Ishikawa (cell line): ENCODE measurements at regions not wholly inside any gene's neighbourhood (a gene's known extent, or its start where the extent isn't known, plus 50 kb on each side); places are given as distances from the start of the nearest gene placed in this dataset.

Experiments used
- CEBPB ChIP-seq: IDR thresholded peaks from 2 replicates; pipeline ENCODE4 v1.6.1; 2012
- CREB1 ChIP-seq: IDR thresholded peaks from 2 replicates; pipeline ENCODE4 v1.6.1; 2012; ENCODE audit warnings: low read depth
- EGR1 ChIP-seq: IDR thresholded peaks from 2 replicates; pipeline ENCODE4 v1.6.1; 2012
- EP300 ChIP-seq: IDR thresholded peaks from 2 replicates; pipeline ENCODE4 v1.6.1; 2012; ENCODE audit warnings: borderline replicate concordance
- FOXM1 ChIP-seq: IDR thresholded peaks from 2 replicates; pipeline ENCODE4 v1.6.1; 2012; ENCODE audit warnings: low read depth, borderline replicate concordance
- NFIC ChIP-seq: IDR thresholded peaks from 2 replicates; pipeline ENCODE4 v1.6.1; 2012
- RAD21 ChIP-seq: IDR thresholded peaks from 2 replicates; pipeline ENCODE4 v1.6.1; 2012; ENCODE audit warnings: low read depth
- TAF1 ChIP-seq: IDR thresholded peaks from 2 replicates; pipeline ENCODE4 v1.6.1; 2012; ENCODE audit warnings: low read depth, mild to moderate bottlenecking
- TCF12 ChIP-seq: IDR thresholded peaks from 2 replicates; pipeline ENCODE4 v1.6.1; 2012; ENCODE audit warnings: low read depth
- TEAD4 ChIP-seq: IDR thresholded peaks from 2 replicates; pipeline ENCODE4 v1.6.1; 2012
- YY1 ChIP-seq: IDR thresholded peaks from 2 replicates; pipeline ENCODE4 v1.6.1; 2012; ENCODE audit warnings: low read depth
- ZBTB7A ChIP-seq: IDR thresholded peaks from 2 replicates; pipeline ENCODE4 v1.6.1; 2012; ENCODE audit warnings: low read depth
- TF ChIP-seq, protein P1 (sequence below): IDR thresholded peaks from 2 replicates; pipeline ENCODE4 v1.6.1; 2012; ENCODE audit warnings: low read depth, mild to moderate bottlenecking
- TF ChIP-seq, protein P2 (sequence below): IDR thresholded peaks from 2 replicates; pipeline ENCODE4 v1.6.1; 2012
- TF ChIP-seq, protein P3 (sequence below): IDR thresholded peaks from 2 replicates; pipeline ENCODE4 v1.6.1; 2012

DNA sequence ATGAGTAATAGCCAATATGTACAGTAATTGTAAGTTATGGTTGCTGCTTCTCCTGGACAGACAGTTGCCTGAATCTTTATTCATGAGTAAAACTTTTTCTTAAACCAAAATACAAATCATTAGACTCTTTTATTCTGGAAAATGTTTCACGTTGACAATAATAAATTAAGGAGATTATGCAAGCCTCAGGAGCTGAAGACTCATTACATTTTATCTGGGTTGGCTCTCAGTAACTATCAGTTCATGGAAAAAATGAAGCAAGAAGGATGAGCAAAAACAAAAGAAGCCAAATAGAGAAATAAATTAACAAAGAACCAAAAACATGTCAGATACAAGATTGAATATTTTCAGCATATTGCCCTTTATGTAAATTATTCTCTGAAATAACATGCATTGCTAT is 88.9 kb upstream of the PRR16 start:
- TF ChIP-seq TEAD4, result no peak
- no peak for TF ChIP-seq EGR1
- TF ChIP-seq CEBPB, result no peak
- no peak for TF ChIP-seq EP300
- TF ChIP-seq, protein P1, sequence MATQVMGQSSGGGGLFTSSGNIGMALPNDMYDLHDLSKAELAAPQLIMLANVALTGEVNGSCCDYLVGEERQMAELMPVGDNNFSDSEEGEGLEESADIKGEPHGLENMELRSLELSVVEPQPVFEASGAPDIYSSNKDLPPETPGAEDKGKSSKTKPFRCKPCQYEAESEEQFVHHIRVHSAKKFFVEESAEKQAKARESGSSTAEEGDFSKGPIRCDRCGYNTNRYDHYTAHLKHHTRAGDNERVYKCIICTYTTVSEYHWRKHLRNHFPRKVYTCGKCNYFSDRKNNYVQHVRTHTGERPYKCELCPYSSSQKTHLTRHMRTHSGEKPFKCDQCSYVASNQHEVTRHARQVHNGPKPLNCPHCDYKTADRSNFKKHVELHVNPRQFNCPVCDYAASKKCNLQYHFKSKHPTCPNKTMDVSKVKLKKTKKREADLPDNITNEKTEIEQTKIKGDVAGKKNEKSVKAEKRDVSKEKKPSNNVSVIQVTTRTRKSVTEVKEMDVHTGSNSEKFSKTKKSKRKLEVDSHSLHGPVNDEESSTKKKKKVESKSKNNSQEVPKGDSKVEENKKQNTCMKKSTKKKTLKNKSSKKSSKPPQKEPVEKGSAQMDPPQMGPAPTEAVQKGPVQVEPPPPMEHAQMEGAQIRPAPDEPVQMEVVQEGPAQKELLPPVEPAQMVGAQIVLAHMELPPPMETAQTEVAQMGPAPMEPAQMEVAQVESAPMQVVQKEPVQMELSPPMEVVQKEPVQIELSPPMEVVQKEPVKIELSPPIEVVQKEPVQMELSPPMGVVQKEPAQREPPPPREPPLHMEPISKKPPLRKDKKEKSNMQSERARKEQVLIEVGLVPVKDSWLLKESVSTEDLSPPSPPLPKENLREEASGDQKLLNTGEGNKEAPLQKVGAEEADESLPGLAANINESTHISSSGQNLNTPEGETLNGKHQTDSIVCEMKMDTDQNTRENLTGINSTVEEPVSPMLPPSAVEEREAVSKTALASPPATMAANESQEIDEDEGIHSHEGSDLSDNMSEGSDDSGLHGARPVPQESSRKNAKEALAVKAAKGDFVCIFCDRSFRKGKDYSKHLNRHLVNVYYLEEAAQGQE, result no peak
- TF ChIP-seq, protein P2, sequence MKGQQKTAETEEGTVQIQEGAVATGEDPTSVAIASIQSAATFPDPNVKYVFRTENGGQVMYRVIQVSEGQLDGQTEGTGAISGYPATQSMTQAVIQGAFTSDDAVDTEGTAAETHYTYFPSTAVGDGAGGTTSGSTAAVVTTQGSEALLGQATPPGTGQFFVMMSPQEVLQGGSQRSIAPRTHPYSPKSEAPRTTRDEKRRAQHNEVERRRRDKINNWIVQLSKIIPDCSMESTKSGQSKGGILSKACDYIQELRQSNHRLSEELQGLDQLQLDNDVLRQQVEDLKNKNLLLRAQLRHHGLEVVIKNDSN, result no peak
- TF ChIP-seq TAF1, result no peak
- TF ChIP-seq RAD21, result no peak
- TF ChIP-seq FOXM1, result no peak
- no peak for TF ChIP-seq YY1
- no peak for TF ChIP-seq TCF12
- no peak for TF ChIP-seq NFIC
- no peak for TF ChIP-seq ZBTB7A

DNA sequence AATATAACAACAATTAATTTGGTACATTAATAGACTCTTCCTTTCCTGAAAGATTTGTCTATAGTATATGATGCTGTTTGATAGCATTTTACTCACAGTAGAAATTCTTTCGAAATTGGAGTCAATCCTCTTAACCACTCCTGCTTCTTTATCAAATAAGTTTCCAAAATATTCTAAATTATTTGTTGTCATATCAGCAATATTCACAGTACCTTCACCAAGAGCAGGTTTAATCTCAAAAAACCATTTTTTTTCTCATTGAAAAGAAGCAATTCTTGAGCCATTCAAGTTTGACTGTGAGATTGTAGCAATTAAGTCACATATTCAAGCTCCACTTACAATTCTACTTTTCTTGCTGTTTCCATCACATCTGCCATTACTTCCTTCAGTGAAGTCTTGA is 83.5 kb upstream of the PRR16 start:
- no peak for TF ChIP-seq TCF12
- TF ChIP-seq, protein P2, result no peak
- TF ChIP-seq RAD21, result no peak
- TF ChIP-seq, protein P3, sequence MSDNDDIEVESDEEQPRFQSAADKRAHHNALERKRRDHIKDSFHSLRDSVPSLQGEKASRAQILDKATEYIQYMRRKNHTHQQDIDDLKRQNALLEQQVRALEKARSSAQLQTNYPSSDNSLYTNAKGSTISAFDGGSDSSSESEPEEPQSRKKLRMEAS, result no peak
- TF ChIP-seq EP300, result no peak
- no peak for TF ChIP-seq EGR1
- TF ChIP-seq, protein P1, result no peak
- no peak for TF ChIP-seq TEAD4

DNA sequence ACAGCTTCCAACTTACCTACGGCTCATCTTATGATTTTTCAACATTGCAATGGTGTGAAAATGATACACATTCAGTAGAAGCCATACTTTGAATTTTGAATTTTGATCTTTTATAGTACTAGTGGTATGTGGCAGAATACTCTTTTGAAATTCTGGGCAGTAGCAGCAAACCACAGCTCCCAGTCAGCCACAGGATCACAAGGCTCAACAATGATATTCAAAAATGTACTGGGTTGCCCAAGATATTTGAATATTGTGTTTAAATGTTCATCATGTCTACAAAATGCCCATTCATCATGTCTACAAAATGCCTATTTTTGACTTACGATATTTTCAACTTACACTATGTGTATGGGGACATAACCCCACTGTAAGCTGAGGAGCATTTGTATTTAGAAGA is 81.3 kb upstream of the PRR16 start:
- TF ChIP-seq EGR1 (no peak), YY1 (no peak), RAD21 (no peak), CEBPB (no peak), FOXM1 (no peak), CREB1 (no peak), EP300 (no peak), TAF1 (no peak), TCF12 (no peak), TEAD4 (no peak), NFIC (no peak)
- TF ChIP-seq, protein P3, result no peak
- TF ChIP-seq, protein P2, result no peak
- TF ChIP-seq, protein P1, result no peak

DNA sequence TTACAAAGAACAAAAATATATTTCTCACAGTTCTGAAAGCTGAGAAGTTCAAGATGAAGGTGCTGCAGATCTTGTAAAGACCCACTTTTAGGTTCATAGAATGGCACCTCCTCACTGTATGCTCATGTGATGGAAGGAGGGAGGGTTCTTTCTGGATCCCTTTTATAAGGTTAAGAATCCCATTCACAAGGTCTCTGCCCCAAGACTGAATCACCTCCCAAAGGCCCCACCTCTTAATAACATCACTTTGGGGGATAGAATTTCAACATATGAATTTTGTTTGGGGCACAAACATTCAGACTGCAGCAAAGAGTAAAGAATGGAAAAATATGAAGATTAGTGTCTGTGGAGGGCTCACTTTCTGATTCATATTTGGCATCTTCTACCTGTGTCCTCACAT is 77.1 kb upstream of the PRR16 start:
- TF ChIP-seq EP300, result no peak
- TF ChIP-seq RAD21, result no peak
- no peak for TF ChIP-seq FOXM1
- no peak for TF ChIP-seq CEBPB
- no peak for TF ChIP-seq YY1
- TF ChIP-seq, protein P3, result no peak
- TF ChIP-seq EGR1, result no peak
- TF ChIP-seq, protein P1, result no peak
- TF ChIP-seq CREB1, result no peak
- TF ChIP-seq, protein P2, result no peak
- no peak for TF ChIP-seq TEAD4
- no peak for TF ChIP-seq TAF1
